ENCODE measurements at regions not wholly inside any gene's neighbourhood (a gene's known extent, or its start where the extent isn't known, plus 50 kb on each side); places are given as distances from the start of the nearest gene placed in this dataset.

- TF ChIP-seq ZNF639 (CRISPR knock-in tag; conservative IDR thresholded peaks at IDR 0.05 in 1 of 2, IDR thresholded peaks at IDR 0.05 in 1 of 2) = no peak; a peak in 1 of 4 replicates
- peak; percentile 73; the same call in 1 of the 2 replicates for TF ChIP-seq CC2D1A (IDR thresholded peaks at IDR 0.05)
- TF ChIP-seq POU5F1 (IDR thresholded peaks at IDR 0.05; ENCODE audit: borderline replicate concordance, low read depth, low read length, partially characterized antibody) = no peak
- TF ChIP-seq TSC22D4 (tag; IDR thresholded peaks at IDR 0.05) = no peak
- peak; percentile 66; the same call in 1 of the 2 replicates for TF ChIP-seq NCOA1 (IDR thresholded peaks at IDR 0.05; ENCODE audit: low read depth)
- TF ChIP-seq ERF (CRISPR knock-in tag; IDR thresholded peaks at IDR 0.05) = no peak
- no peak for TF ChIP-seq THAP12 (CRISPR knock-in tag; IDR thresholded peaks at IDR 0.05)
- no peak for TF ChIP-seq DEAF1 (CRISPR knock-in tag; IDR thresholded peaks at IDR 0.05)
- no peak for TF ChIP-seq TCF7L2 (IDR thresholded peaks at IDR 0.05; ENCODE audit: low read depth, low read length)
- TF ChIP-seq HDAC1 (IDR thresholded peaks at IDR 0.05) = peak in 1 of 2 experiments; percentile 68; a peak in 2 of 4 replicates
- TF ChIP-seq ZNF184 (CRISPR knock-in tag; IDR thresholded peaks at IDR 0.05) = no peak
- no peak for TF ChIP-seq NFYB (IDR thresholded peaks at IDR 0.05; ENCODE audit: extremely low read depth, insufficient read length)
- TF ChIP-seq ZBTB1 (CRISPR knock-in tag; IDR thresholded peaks at IDR 0.05; ENCODE audit: borderline replicate concordance, low read depth) = no peak
- no peak for TF ChIP-seq ZNF57 (CRISPR knock-in tag; IDR thresholded peaks at IDR 0.05)
- TF ChIP-seq TEAD4 (IDR thresholded peaks at IDR 0.05; ENCODE audit: low read length) = peak; percentile 91
- no peak for TF ChIP-seq TEAD4 (CRISPR knock-in tag; IDR thresholded peaks at IDR 0.05; ENCODE audit: borderline replicate concordance)
- no peak for TF ChIP-seq TEAD1 (CRISPR knock-in tag; IDR thresholded peaks at IDR 0.05)
- TF ChIP-seq PTTG1 (tag; IDR thresholded peaks at IDR 0.05; ENCODE audit: low read depth) = no peak
- no peak for TF ChIP-seq BCLAF1 (IDR thresholded peaks at IDR 0.05; ENCODE audit: borderline replicate concordance in 1 of 2, control insufficient read depth in 1 of 2, low read depth in 2 of 2, low read length in 1 of 2)
- no peak for TF ChIP-seq TAF15 (IDR thresholded peaks at IDR 0.05; ENCODE audit: low read depth, low read length)
Observed at GRCh38 chr20:22833851-22834250, 201.3 kb upstream of the SSTR4 start (continued).

Data from K562 (cell line).